HUES48 (cell line): ENCODE measurements at regions not wholly inside any gene's neighbourhood (a gene's known extent, or its start where the extent isn't known, plus 50 kb on each side); places are given as distances from the start of the nearest gene placed in this dataset.
"Not testable (repeated sequence)": the region's sequence is repeated elsewhere in the genome, so short reads cannot be mapped to it uniquely, and the experiment has no call there.

Experiments
- H3K27ac ChIP-seq: one replicate; pipeline ENCODE4 v1.7.0; 2013; ENCODE audit warnings: low read depth, low read length, inconsistent platforms
- H3K27me3 ChIP-seq: 2 replicates; pipeline ENCODE4 v1.6.1; 2013; ENCODE audit warnings: mild to moderate bottlenecking, low read length; ENCODE audit not compliant: control insufficient read depth, insufficient read depth
- H3K36me3 ChIP-seq: 2 replicates; pipeline ENCODE4 v1.6.1; 2013; ENCODE audit warnings: low read length; ENCODE audit not compliant: control insufficient read depth, insufficient read depth
- H3K4me1 ChIP-seq: 2 replicates; pipeline ENCODE4 v1.6.1; 2013; ENCODE audit warnings: mild to moderate bottlenecking, low read length; ENCODE audit not compliant: control insufficient read depth, insufficient read depth
- H3K4me3 ChIP-seq: 2 replicates; pipeline ENCODE4 v1.5.1; 2013; ENCODE audit warnings: mild to moderate bottlenecking, low read depth, low read length
- H3K9ac ChIP-seq: 2 replicates; pipeline ENCODE4 v1.6.1; 2013; ENCODE audit warnings: mild to moderate bottlenecking, low read depth, low read length, moderate library complexity
- H3K9me3 ChIP-seq: 2 replicates; pipeline ENCODE4 v1.6.1; 2013; ENCODE audit warnings: low read length; ENCODE audit not compliant: control insufficient read depth, insufficient read depth

- H3K9ac ChIP-seq = no peak overlapping the region
- no peaks in the 10 kb centered on the region for H3K9me3 ChIP-seq
- H3K27ac ChIP-seq = no peak overlapping the region
- no peak overlapping the region for H3K4me3 ChIP-seq
- H3K4me1 ChIP-seq = no peaks in the 10 kb centered on the region
- no peaks in the 10 kb centered on the region for H3K36me3 ChIP-seq
- H3K27me3 ChIP-seq = no peaks in the 10 kb centered on the region
Measured at GRCh38 chr10:21463436-21463835, 62.0 kb downstream of the SKIDA1 start.

GRCh38 chr10:21458126-21458871, 67.2 kb downstream of the SKIDA1 start:
- Histone ChIP-seq H3K4me1 (no peaks in the 10 kb centered on the region), H3K9ac (no peak overlapping the region), H3K27me3 (no peaks in the 10 kb centered on the region), H3K36me3 (no peaks in the 10 kb centered on the region), H3K9me3 (no peaks in the 10 kb centered on the region), H3K27ac (no peak overlapping the region), H3K4me3 (no peak overlapping the region)

- H3K4me3 ChIP-seq = no peak overlapping the region
- H3K36me3 ChIP-seq = no peaks in the 10 kb centered on the region
Measured at GRCh38 chr10:21456160-21456559, 69.3 kb downstream of the SKIDA1 start.

DNA sequence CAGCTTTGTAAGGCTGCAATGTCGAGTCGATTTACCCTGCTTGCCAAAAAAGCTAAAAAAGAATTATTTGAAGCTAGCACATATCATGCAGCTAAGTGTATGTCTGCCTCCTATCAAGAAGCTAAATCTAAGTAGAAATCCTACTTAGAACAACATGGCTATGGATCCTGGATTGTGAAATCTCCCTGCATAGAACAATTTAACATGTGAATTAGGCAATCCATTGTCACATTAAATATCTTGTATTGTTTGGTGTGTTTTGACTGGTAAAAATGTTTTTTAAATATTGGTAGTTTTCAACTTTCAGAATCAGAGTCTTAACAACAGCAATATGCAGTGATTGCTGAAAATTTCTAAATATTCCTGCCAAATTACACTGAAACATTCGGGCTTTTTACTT, 73.3 kb downstream of the SKIDA1 start:
- Histone ChIP-seq H3K4me1 (no peaks in the 10 kb centered on the region; the same call in 1 of the 2 replicates), H3K27ac (no peak overlapping the region), H3K4me3 (no peak overlapping the region), H3K9ac (no peak overlapping the region), H3K27me3 (no peaks in the 10 kb centered on the region), H3K36me3 (no peaks in the 10 kb centered on the region), H3K9me3 (no peaks in the 10 kb centered on the region)

More at GRCh38 chr10:21456160-21456559, 69.3 kb downstream of the SKIDA1 start:
- Histone ChIP-seq H3K9ac (no peak overlapping the region), H3K27ac (no peak overlapping the region), H3K27me3 (no peaks in the 10 kb centered on the region), H3K4me1 (no peaks in the 10 kb centered on the region), H3K9me3 (no peaks in the 10 kb centered on the region)

DNA sequence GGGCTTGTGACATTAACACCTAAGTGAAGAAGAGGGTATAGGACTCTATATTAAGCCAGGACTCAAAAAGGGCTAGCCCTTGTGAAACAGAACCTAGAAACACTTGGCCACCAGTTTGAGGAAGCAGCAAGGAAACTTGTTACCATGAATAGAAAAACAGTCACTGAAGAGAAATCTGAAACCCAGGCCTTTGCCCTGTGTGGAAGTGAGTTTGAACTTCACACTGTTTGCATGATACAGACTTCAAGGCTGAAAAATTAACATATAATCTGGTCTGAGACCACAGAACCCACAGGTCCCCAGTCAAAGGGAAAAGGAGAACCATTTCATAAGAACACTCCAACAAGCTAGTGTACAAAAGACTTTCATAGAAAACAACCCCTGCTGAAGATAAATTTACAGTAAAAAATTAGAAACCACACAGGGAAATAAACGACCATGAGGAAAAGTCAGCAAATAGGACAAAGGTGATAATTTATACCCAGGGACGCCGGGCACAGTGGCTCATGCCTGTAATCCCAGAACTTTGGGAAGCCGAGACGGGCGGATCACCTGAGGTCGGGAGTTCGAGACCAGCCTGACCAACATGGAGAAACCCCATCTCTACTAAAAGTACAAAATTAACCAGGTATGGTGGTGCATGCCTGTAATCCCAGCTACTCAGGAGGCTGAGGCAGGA, 76.1 kb downstream of the SKIDA1 start:
- Histone ChIP-seq H3K4me1 (no peaks in the 10 kb centered on the region; the same call in 1 of the 2 replicates), H3K4me3 (no peak overlapping the region), H3K27me3 (no peaks in the 10 kb centered on the region), H3K27ac (no peak overlapping the region), H3K36me3 (no peaks in the 10 kb centered on the region), H3K9ac (no peak overlapping the region), H3K9me3 (no peaks in the 10 kb centered on the region)

- Histone ChIP-seq H3K27ac (no peak overlapping the region), H3K4me3 (no peak overlapping the region), H3K4me1 (no peaks in the 10 kb centered on the region; the same call in 1 of the 2 replicates), H3K9me3 (no peaks in the 10 kb centered on the region), H3K9ac (no peak overlapping the region), H3K27me3 (no peaks in the 10 kb centered on the region), H3K36me3 (no peaks in the 10 kb centered on the region)
Measured at GRCh38 chr10:21445163-21445562, 80.3 kb downstream of the SKIDA1 start.

DNA sequence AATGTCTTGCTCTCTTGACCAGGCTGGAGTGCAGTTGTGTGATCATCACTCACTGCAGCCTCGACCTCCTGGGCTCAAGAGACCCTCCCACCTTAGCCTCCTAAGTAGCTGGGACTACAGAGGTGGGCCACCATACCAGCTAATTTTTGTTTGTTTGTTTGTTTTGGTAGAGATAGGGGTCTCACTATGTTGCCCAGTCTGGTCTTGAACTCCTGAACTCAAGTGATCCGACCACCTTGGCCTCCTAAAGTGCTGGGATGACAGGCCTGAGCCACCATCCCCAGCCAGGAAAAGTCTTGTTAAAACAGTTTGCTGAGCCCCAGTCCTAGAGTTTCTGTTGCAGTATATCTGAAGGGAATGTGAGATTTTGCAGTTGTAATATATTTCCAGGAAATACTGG, 83.9 kb downstream of the SKIDA1 start:
- Histone ChIP-seq H3K27me3 (no peaks in the 10 kb centered on the region), H3K9me3 (no peaks in the 10 kb centered on the region), H3K9ac (no peak overlapping the region), H3K36me3 (no peaks in the 10 kb centered on the region), H3K4me3 (no peak overlapping the region), H3K4me1 (no peaks in the 10 kb centered on the region), H3K27ac (no peak overlapping the region)

DNA sequence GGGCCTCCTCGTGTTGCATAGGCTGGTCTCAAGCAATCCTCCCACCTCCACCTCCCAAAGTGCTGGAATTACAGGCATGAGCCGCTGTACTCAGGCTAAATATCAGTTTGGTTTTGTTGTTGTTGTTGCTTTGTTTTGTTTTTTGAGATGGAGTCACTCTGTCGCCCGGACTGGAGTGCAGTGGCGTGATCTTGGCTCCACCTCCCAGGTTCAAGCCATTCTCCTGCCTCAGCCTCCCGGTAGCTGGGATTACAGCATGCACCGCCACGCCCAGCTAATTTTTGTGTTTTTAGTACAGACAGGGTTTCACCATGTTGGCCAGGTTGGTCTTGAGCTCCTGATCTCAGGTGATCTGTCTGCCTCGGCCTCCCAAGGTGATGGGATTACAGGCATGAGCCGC, 86.6 kb downstream of the SKIDA1 start:
- H3K9ac ChIP-seq, H3K9me3 ChIP-seq, H3K36me3 ChIP-seq, H3K27me3 ChIP-seq, H3K27ac ChIP-seq, H3K4me3 ChIP-seq, H3K4me1 ChIP-seq: not testable (repeated sequence)

DNA sequence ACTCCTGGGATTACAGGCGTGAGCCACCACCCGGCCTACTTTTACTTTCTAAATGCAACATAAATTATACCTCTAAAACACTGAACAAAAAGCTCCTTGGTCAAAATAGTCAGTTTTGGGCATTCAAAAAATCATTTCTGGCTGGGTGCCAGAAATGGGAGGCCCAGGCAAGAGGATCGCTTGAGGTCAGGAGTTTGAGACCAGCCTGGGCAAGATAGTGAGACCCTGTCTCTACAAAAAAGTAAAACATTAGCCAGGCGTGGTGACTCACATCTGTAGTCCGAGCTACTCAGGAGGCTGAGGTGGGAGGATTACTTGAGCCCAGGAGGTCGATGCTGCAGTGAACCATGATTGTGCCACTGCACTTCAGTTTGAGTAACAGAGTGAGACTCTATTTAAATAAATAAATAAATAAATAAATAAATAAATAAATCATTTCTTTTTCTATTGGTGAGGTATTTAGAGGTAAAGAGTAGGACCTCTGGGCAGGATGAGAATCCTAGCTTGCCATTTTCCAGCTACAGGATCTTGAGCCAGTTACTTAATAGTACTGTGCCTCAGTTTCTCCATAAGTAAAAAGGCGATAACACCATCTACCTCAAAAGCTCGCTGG, 87.6 kb downstream of the SKIDA1 start:
- H3K9me3 ChIP-seq = no peaks in the 10 kb centered on the region
- no peak overlapping the region for H3K9ac ChIP-seq
- H3K4me1 ChIP-seq = no peaks in the 10 kb centered on the region
- no peaks in the 10 kb centered on the region for H3K36me3 ChIP-seq
- H3K4me3 ChIP-seq = no peak overlapping the region
- no peaks in the 10 kb centered on the region for H3K27me3 ChIP-seq
- no peak overlapping the region for H3K27ac ChIP-seq

DNA sequence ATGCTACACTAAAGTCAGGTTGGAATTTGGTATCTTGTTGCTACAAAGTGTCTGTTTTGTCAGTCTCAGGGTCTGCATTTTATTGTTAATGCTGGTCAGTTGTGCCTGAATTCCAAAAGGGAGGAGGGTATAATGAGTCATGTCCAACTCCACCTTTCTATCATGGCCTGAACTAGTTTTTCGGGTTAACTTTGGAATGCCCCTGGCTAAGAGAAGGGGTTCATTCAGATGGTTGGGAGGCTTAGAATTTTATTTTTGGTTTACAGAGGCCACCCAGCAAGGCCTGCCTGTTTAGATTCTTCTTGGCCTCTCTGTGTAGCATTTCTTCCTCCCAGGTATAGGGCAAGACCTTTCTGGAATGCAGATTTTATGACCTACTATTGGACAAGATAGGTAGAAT, 93.2 kb downstream of the SKIDA1 start:
- Histone ChIP-seq H3K4me1 (no peaks in the 10 kb centered on the region), H3K4me3 (no peak overlapping the region), H3K27ac (peak overlapping the region; percentile 50), H3K36me3 (no peaks in the 10 kb centered on the region), H3K9me3 (peaks cover 3% of the 10 kb centered on the region; the same call in 1 of the 2 replicates), H3K9ac (no peak overlapping the region), H3K27me3 (no peaks in the 10 kb centered on the region)

GRCh38 chr10:21431799-21432198, 93.7 kb downstream of the SKIDA1 start:
- H3K36me3 ChIP-seq = no peaks in the 10 kb centered on the region
- no peak overlapping the region for H3K9ac ChIP-seq
- H3K27ac ChIP-seq = peak overlapping the region; percentile 50
- H3K4me1 ChIP-seq = no peaks in the 10 kb centered on the region
- no peak overlapping the region for H3K4me3 ChIP-seq
- H3K9me3 ChIP-seq = peaks cover 3% of the 10 kb centered on the region; the same call in 1 of the 2 replicates
- H3K27me3 ChIP-seq = no peaks in the 10 kb centered on the region
